Common myeloid progenitor, CD34-positive (primary cell): ENCODE measurements at regions not wholly inside any gene's neighbourhood (a gene's known extent, or its start where the extent isn't known, plus 50 kb on each side); places are given as distances from the start of the nearest gene placed in this dataset.

ENCODE experiments used
- CTCF ChIA-PET: fragments of 350-600 bp; sonication (Branson Sonifier 250); formaldehyde crosslinking; loops from one replicate; lab custom pipeline; 2021; ENCODE audit warnings: antibody characterized with exemption; lab: Charles Lee
- POLR2A ChIA-PET: fragments of 350-600 bp; sonication (Branson Sonifier 250); formaldehyde crosslinking; loops from one replicate; lab custom pipeline; 2021; ENCODE audit warnings: antibody characterized with exemption; lab: Charles Lee
- DNase-seq, 3 donors: peaks; one replicate each; pipeline versions ENCODE4 v3.0.0 to v3.0.0-alpha.2; 2013
- H3K27ac ChIP-seq, 2 experiments: 1 replicate in 1 of 2; 2 replicates in 1 of 2; pipeline ENCODE4 v1.7.0; 2013; ENCODE audit warnings: inconsistent platforms in 2 of 2, low read length in 2 of 2, mild to moderate bottlenecking in 2 of 2, low read depth in 1 of 2, moderate library complexity in 1 of 2; ENCODE audit not compliant: severe bottlenecking in 2 of 2, insufficient read depth in 1 of 2, poor library complexity in 1 of 2
- H3K27me3 ChIP-seq, 5 experiments: replicated peaks in 2 of 5; 1 replicate in 3 of 5; 2 replicates in 2 of 5; pipeline versions ENCODE4 v1.6.1 to v1.7.0; 2013; ENCODE audit warnings: low read length in 4 of 5, mild to moderate bottlenecking in 2 of 5, moderate library complexity in 2 of 5, inconsistent platforms in 1 of 5; ENCODE audit not compliant: insufficient read depth in 5 of 5, control insufficient read depth in 4 of 5
- H3K36me3 ChIP-seq, 4 experiments: 1 replicate in 2 of 4; 2 replicates in 2 of 4; pipeline versions ENCODE4 v1.6.1 to v1.7.0; 2013; ENCODE audit warnings: low read length in 3 of 4, control low read depth in 1 of 4, mild to moderate bottlenecking in 1 of 4; ENCODE audit not compliant: control insufficient read depth in 4 of 4, insufficient read depth in 4 of 4
- H3K4me1 ChIP-seq, 4 experiments: 1 replicate in 3 of 4; 2 replicates in 1 of 4; pipeline versions ENCODE4 v1.6.1 to v1.7.1; 2013; ENCODE audit warnings: low read length in 3 of 4, mild to moderate bottlenecking in 3 of 4, control low read depth in 1 of 4, inconsistent platforms in 1 of 4, moderate library complexity in 1 of 4; ENCODE audit not compliant: control insufficient read depth in 4 of 4, insufficient read depth in 4 of 4; ENCODE audit errors: control extremely low read depth in 1 of 4
- H3K4me3 ChIP-seq, 7 experiments: 1 replicate in 4 of 7; 2 replicates in 3 of 7; pipeline versions ENCODE4 v1.5.1 to v1.7.0; 2013; ENCODE audit warnings: mild to moderate bottlenecking in 7 of 7, low read length in 6 of 7, moderate library complexity in 6 of 7, inconsistent platforms in 2 of 7, low read depth in 2 of 7, control low read depth in 1 of 7; ENCODE audit not compliant: insufficient read depth in 4 of 7, control insufficient read depth in 1 of 7; ENCODE audit errors: extremely low read depth in 1 of 7
- H3K9me3 ChIP-seq, 5 experiments: 1 replicate in 4 of 5; 2 replicates in 1 of 5; pipeline versions ENCODE4 v1.6.1 to v1.7.1; 2013; ENCODE audit warnings: low read length in 4 of 5, mild to moderate bottlenecking in 2 of 5, inconsistent platforms in 1 of 5, low read depth in 1 of 5, moderate library complexity in 1 of 5; ENCODE audit not compliant: control insufficient read depth in 4 of 5, insufficient read depth in 2 of 5; ENCODE audit errors: control extremely low read depth in 1 of 5
- WGBS: methylation state at CpG from one replicate; pipeline ENCODE4 v1.1.5; 2013; ENCODE audit not compliant: insufficient coverage; 5-methylcytosine and 5-hydroxymethylcytosine counted together

- Histone ChIP-seq H3K4me3 (no peak overlapping the region), H3K27ac (no peak overlapping the region), H3K9me3 (no peaks in the 10 kb centered on the region), H3K36me3 (no peaks in the 10 kb centered on the region), H3K4me1 (peaks cover 0 to 3% (median 0%) of the 10 kb centered on the region in 4 experiments), H3K27me3 (no peaks in the 10 kb centered on the region)
- ChIA-PET POLR2A (no interaction called here), CTCF (interaction anchor here (0.6 kb wide), 1 partner anchor 18 kb away, joined by 3 read pairs; no protein-coding TSS in a partner anchor)
- WGBS: 60% methylated on average over 1 of the region's 2 CpGs
- peak in 1 of 3 donors; percentile 51 for DNase-seq
Measured at GRCh38 chr2:17163638-17164037, 354.6 kb downstream of the RAD51AP2 start.

DNA sequence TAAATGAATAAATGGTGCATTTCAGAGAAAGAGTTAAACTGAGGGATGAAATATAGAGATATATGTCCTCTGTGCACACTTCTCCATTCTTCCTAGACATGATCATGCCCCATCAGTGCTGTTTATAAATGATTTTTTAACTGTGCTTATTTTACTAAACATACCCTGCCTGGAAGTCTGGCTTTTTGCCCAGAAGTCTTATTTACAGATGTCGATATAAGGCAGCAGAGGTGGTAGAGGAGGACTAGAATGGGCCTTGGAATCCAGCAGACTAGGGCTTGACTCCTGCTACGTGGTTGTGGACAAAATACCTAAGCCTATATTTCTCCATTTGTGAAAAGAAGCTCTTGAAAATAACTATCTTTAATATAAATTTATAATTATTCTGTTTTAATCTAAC is 355.5 kb downstream of the RAD51AP2 start:
- no peaks in the 10 kb centered on the region for H3K9me3 ChIP-seq
- peaks cover 0 to 3% (median 0%) of the 10 kb centered on the region in 4 experiments for H3K4me1 ChIP-seq
- no peak for DNase-seq
- no peak overlapping the region for H3K4me3 ChIP-seq
- no CpG with 5 or more reads among the region's 2 CpGs for WGBS
- no peaks in the 10 kb centered on the region for H3K36me3 ChIP-seq
- CTCF ChIA-PET: no interaction called here
- POLR2A ChIA-PET: no interaction called here
- H3K27me3 ChIP-seq: no peaks in the 10 kb centered on the region
- no peak overlapping the region for H3K27ac ChIP-seq

GRCh38 chr2:17160594-17160993 is 357.6 kb downstream of the RAD51AP2 start:
- no peak for DNase-seq
- POLR2A ChIA-PET: no interaction called here
- Histone ChIP-seq H3K4me3 (no peak overlapping the region), H3K9me3 (no peaks in the 10 kb centered on the region), H3K27me3 (no peaks in the 10 kb centered on the region), H3K4me1 (peaks cover 0 to 4% (median 1%) of the 10 kb centered on the region in 4 experiments), H3K36me3 (no peaks in the 10 kb centered on the region), H3K27ac (no peak overlapping the region)
- CTCF ChIA-PET: interaction anchor here (0.6 to 2.5 kb wide), 3 partner anchors 10 to 11 kb away, joined by 3 to 8 read pairs (median 3); no protein-coding TSS in a partner anchor
- WGBS: 100% methylated on average over 1 of the region's 1 CpG

DNA sequence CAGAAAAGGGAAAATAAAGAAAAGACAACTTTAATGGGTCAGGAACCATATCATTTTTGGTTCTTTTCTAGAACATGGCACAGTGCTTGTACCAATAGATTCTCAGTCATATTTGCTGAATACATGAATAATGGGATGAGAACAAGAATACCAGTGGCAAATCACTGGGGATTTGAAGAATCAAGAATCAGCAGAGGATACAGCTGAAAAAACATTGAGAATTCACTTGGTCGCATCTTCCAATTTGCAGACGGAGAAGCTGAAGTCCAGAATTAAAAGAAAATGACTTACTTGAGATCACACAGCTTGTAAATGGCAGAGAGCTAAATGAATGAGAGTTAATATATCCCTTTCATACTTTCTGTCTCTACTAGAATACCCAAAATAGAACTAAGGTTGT is 362.2 kb downstream of the RAD51AP2 start:
- 100% methylated on average over 2 of the region's 2 CpGs for whole genome bisulfite sequencing
- H3K27me3 ChIP-seq: no peaks in the 10 kb centered on the region
- CTCF ChIA-PET: interaction anchor here (1.5 kb wide), 1 partner anchor 15 kb away, joined by 5 read pairs; no protein-coding TSS in a partner anchor
- no peak overlapping the region for H3K4me3 ChIP-seq
- no peak overlapping the region for H3K27ac ChIP-seq
- H3K36me3 ChIP-seq: no peaks in the 10 kb centered on the region
- POLR2A ChIA-PET: no interaction called here
- peaks cover 0 to 4% (median 1%) of the 10 kb centered on the region in 4 experiments for H3K4me1 ChIP-seq
- no peak for DNase-seq
- H3K9me3 ChIP-seq: no peaks in the 10 kb centered on the region

- peak in 1 of 3 donors; percentile 9 for DNase-seq
- ChIA-PET CTCF (interaction anchor here (0.9 to 4.9 kb wide), 3 partner anchors 11 to 376 kb away, joined by 3 to 21 read pairs (median 3); no protein-coding TSS in a partner anchor), POLR2A (no interaction called here)
- Histone ChIP-seq H3K4me1 (peaks cover 0 to 7% (median 5%) of the 10 kb centered on the region in 4 experiments), H3K27ac (no peak overlapping the region), H3K9me3 (no peaks in the 10 kb centered on the region), H3K27me3 (no peaks in the 10 kb centered on the region), H3K4me3 (no peak overlapping the region), H3K36me3 (no peaks in the 10 kb centered on the region)
- 100% methylated on average over 1 of the region's 4 CpGs for WGBS
Measured at GRCh38 chr2:17149945-17150344, 368.3 kb downstream of the RAD51AP2 start.

DNA sequence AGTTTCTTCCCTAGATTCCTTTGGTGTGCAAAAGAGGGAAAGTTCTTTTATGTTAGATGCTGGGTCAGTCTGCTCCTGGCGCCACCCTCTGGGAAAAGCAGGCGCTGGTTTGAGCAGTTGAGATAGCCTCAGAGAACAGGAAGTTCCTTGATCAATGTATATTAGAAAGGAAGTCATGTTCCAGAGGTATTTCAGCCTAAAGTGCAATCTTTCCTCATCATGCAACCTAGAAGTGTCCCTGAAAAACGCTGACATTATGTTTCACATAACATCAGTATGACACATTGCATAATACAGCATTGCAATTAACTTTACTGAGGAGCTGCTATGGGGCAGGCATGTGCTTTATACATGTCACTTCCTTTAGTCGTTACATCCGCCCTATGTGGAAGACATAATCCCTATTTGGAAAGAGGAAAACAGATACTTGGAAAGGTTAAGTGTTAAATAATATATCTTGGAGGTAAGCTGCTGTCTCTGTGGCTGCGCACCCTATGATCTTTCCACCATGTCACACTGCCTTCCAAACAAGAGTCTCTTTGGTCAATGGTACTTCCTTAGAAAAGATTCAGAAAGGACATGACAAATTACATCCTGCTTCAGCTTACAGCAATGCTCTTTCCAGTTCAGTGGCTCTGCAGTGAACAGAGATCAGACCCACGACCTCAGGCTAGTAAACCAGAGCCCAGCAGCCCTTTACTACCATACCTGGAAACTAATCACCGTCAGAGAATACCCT is 369.7 kb downstream of the RAD51AP2 start:
- peaks cover 0 to 7% (median 5%) of the 10 kb centered on the region in 4 experiments for H3K4me1 ChIP-seq
- POLR2A ChIA-PET: no interaction called here
- H3K27me3 ChIP-seq: no peaks in the 10 kb centered on the region
- H3K9me3 ChIP-seq: no peaks in the 10 kb centered on the region
- peak; percentile 21 to 54 (median 34) for DNase-seq
- H3K4me3 ChIP-seq: no peak overlapping the region
- CTCF ChIA-PET: interaction anchor here (0.7 to 4.9 kb wide), 7 partner anchors 24 to 376 kb away, joined by 3 to 21 read pairs (median 7); no protein-coding TSS in a partner anchor
- H3K27ac ChIP-seq: no peak overlapping the region
- H3K36me3 ChIP-seq: no peaks in the 10 kb centered on the region
- WGBS: 59% methylated on average over 5 of the region's 8 CpGs

DNA sequence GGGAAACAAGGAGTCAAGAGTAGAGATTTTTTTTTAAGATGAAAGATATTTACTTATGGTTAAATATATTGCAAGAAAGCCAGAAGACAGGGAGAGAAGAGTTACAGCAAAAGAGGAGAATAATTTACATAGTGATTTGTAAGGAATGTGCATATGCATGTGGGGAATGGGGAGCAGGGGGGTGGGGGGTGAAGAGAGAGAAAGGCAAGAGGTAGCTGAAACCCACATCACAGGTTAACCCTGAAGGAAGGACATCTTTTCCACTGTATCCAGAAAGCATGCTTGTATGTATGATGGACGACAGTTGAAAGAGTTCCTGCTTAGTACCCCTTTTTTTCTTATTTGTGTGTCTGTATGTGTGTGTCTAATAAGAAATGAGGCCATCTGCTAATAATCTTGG is 371.9 kb downstream of the RAD51AP2 start:
- no CpG with 5 or more reads among the region's 1 CpG for WGBS
- ChIA-PET POLR2A (no interaction called here), CTCF (interaction anchor here (0.8 to 4.9 kb wide), 3 partner anchors 22 to 374 kb away, joined by 3 to 21 read pairs (median 8); no protein-coding TSS in a partner anchor)

More for the DNA sequence above, 371.9 kb downstream of the RAD51AP2 start:
- Histone ChIP-seq H3K4me1 (peaks cover 0 to 7% (median 5%) of the 10 kb centered on the region in 4 experiments), H3K9me3 (no peaks in the 10 kb centered on the region), H3K4me3 (no peak overlapping the region), H3K36me3 (no peaks in the 10 kb centered on the region), H3K27ac (no peak overlapping the region), H3K27me3 (no peaks in the 10 kb centered on the region)
- no peak for DNase-seq
